Body of pancreas (tissue), 4 donors: ENCODE measurements at regions not wholly inside any gene's neighbourhood (a gene's known extent, or its start where the extent isn't known, plus 50 kb on each side); places are given as distances from the start of the nearest gene placed in this dataset.

Experiments used
- CTCF ChIP-seq, 7 experiments: fragments of 450-650 bp in 4 of 7; fragments of 200-600 bp in 3 of 7; sonication (generic) in 3 of 7; IDR thresholded peaks; one replicate each; pipeline ENCODE4 v1.5.1; 2016 to 2019; ENCODE audit warnings: antibody characterized with exemption in 7 of 7
- POLR2A ChIP-seq, 3 donors: fragments of 450-650 bp; IDR thresholded peaks; one replicate each; pipeline ENCODE4 v1.6.1; 2016; ENCODE audit warnings: antibody characterized with exemption in 3 of 3, mild to moderate bottlenecking in 2 of 3

DNA sequence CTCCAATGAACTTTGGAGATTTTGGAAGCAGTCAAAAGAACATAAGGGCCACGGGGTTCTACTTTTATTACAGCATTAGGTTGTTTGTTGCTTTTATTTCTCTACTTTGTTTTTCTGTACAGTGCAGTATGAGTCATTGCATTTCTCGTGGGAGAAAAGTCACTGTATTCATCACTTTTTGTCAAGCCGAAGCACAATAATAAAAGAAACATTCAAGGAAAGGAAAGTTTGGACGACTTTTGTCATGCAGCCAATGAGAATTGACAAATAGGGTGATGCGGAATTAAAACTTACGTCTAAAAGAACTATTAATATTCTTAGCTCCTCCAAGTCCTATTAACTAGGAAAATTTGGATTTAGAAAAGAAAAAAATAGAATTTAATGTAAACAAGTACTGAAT, 209.9 kb downstream of the TMEM182 start:
- TF ChIP-seq CTCF (IDR thresholded peaks at IDR 0.05) = no peak
- TF ChIP-seq POLR2A (IDR thresholded peaks at IDR 0.05) = no peak
